ENCODE measurements at regions not wholly inside any gene's neighbourhood (a gene's known extent, or its start where the extent isn't known, plus 50 kb on each side); places are given as distances from the start of the nearest gene placed in this dataset.
"Not testable (repeated sequence)": the region's sequence is repeated elsewhere in the genome, so short reads cannot be mapped to it uniquely, and the experiment has no call there.

DNA sequence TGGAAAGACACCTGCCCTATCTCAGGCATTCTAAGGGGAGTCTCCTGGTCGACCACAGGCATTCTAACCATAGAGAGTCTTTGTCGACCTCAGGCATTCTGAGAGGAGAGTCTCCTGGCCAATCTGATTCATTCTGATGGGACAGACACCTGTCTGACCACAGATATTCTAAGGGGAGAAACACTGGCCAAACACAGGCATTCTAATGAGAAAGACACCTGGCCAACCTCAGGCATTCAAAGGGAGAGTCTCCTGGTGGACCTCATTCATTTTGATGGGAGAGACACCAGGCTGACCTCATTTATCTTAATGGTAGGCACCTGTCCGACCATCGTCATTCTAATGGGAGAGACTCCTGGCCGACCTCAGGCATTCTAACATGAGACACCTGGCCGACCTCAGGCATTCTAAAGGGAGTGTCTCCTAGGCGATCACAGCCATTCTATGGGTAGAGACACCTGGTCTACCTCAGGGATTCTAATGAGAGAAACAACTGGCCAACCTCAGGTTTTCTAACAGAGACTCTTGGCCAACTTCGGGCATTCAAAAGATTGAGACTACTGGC lies 1351.5 kb downstream of the UQCRFS1 start:
- Histone ChIP-seq H3K4me3 (no peak overlapping the region), H3K27ac (no peak overlapping the region), H3K27me3 (ENCODE audit: insufficient read depth in 3 of 3, low read length in 2 of 3) (no peaks in the 10 kb centered on the region), H3K9me3 (peaks cover 20% of the 10 kb centered on the region), H3K4me1 (no peaks in the 10 kb centered on the region), H3K36me3 (ENCODE audit: insufficient read depth in 1 of 2, low read depth in 1 of 2) (no peaks in the 10 kb centered on the region)
- TF ChIP-seq, protein P1, sequence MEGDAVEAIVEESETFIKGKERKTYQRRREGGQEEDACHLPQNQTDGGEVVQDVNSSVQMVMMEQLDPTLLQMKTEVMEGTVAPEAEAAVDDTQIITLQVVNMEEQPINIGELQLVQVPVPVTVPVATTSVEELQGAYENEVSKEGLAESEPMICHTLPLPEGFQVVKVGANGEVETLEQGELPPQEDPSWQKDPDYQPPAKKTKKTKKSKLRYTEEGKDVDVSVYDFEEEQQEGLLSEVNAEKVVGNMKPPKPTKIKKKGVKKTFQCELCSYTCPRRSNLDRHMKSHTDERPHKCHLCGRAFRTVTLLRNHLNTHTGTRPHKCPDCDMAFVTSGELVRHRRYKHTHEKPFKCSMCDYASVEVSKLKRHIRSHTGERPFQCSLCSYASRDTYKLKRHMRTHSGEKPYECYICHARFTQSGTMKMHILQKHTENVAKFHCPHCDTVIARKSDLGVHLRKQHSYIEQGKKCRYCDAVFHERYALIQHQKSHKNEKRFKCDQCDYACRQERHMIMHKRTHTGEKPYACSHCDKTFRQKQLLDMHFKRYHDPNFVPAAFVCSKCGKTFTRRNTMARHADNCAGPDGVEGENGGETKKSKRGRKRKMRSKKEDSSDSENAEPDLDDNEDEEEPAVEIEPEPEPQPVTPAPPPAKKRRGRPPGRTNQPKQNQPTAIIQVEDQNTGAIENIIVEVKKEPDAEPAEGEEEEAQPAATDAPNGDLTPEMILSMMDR (IDR thresholded peaks at IDR 0.05): no peak
- intact Hi-C loops (cut with DNase I): no loop called here
- DNase-seq: no peak
- 77 to 80% (median 80%) methylated on average over 8 of the region's 8 CpGs for WGBS, 3 donors
- no peak for ATAC-seq

DNA sequence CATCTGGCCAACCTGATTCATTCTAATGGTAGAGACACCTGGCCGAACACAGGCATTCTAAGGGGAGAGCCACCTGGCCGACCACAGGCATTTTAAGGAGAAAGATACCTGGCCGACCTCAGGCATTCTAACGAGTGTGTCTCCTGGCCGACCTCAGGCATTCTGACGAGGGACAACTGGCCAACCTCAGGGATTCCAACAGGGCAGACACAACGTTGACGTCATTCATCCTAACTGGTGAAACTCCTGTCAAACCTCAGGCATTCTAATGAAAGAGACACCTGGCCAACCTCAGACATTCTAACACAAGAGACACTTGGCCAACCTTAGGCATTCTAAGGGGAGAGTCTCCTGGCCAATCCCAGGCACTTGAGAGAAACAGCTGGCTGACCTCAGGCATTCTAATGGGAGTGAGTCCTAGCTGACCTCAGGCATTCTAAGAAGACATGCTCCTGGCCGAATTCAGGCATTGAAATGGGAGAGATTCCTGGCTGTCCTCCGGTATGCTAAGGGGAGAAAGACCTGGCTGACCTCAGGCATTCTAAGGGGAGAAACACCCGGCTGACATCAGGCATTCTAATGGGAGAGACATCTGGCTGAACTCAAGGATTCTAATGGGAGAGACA lies 1352.5 kb downstream of the UQCRFS1 start:
- Histone ChIP-seq H3K4me1 (no peaks in the 10 kb centered on the region), H3K27me3 (ENCODE audit: insufficient read depth in 3 of 3, low read length in 2 of 3) (no peaks in the 10 kb centered on the region), H3K9me3 (peaks cover 24% of the 10 kb centered on the region), H3K4me3 (no peak overlapping the region), H3K27ac (no peak overlapping the region), H3K36me3 (ENCODE audit: insufficient read depth in 1 of 2, low read depth in 1 of 2) (no peaks in the 10 kb centered on the region)
- 87 to 90% (median 88%) methylated on average over 11 of the region's 11 CpGs for WGBS, 3 donors
- TF ChIP-seq, protein P1 (IDR thresholded peaks at IDR 0.05): no peak
- ATAC-seq: no peak
- DNase-seq: no peak
- intact Hi-C loops (cut with DNase I): no loop called here

DNA sequence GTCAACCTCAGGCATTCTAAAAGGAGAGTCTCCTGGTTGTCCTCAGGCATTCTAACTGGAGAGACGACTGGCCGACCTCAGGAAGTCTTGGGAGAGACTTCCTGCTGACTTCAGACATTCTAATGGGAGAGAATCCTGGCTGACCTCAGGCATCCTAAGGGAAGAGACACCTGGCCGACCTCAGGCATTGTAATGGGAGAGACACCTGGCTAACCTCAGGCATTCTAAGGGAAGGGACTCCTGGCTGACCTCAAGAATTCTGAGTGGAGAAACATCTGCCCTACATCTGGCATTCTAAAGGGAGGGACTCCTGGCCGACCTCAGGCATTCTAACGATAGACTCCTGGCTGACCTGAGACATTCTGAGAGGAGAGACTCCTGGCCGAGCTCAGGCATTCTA lies 1353.3 kb downstream of the UQCRFS1 start:
- intact Hi-C loops (cut with DNase I): no loop called here
- Histone ChIP-seq H3K27me3 (ENCODE audit: insufficient read depth in 3 of 3, low read length in 2 of 3) (no peaks in the 10 kb centered on the region), H3K9me3 (peaks cover 24% of the 10 kb centered on the region), H3K4me1 (no peaks in the 10 kb centered on the region), H3K36me3 (ENCODE audit: insufficient read depth in 1 of 2, low read depth in 1 of 2) (no peaks in the 10 kb centered on the region), H3K27ac (no peak overlapping the region), H3K4me3 (no peak overlapping the region)
- TF ChIP-seq, protein P1 (IDR thresholded peaks at IDR 0.05): no peak
- ATAC-seq (no peak), DNase-seq (no peak)
- 82 to 91% (median 86%) methylated on average over 6 of the region's 6 CpGs for WGBS, 3 donors

DNA sequence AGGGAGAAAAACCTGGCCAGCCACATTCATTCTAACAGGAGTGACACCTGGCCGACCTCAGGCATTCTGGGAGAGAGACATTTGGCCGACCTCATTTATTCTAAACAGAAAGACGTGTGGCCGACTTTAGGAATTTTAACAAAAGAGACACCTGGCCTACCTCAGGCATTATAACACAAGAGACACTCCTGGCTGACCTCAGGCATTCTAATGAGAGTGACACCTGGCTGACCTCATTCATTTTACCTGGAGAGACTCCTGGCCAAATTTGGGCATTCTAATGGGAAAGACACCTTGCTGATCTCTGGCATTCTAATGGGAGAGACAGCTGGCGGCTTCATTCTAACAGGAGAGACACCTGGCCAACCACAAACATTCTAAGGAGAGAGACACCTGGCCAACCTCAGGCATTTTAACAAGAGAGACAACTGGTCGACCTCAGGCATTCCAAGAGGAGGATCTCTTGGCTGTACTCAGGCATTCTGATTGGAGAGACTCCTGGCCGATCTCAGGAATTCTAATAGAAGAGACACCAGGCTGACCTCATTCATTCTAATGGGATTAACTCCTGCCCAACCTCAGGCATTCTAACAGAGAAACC lies 1353.9 kb downstream of the UQCRFS1 start:
- H3K9me3 ChIP-seq: peaks cover 24% of the 10 kb centered on the region
- no peaks in the 10 kb centered on the region for H3K36me3 ChIP-seq (ENCODE audit: insufficient read depth in 1 of 2, low read depth in 1 of 2)
- ATAC-seq (no peak), DNase-seq (no peak)
- whole genome bisulfite sequencing, 3 donors: 73 to 83% (median 82%) methylated on average over 7 of the region's 7 CpGs
- no peak overlapping the region for H3K4me3 ChIP-seq
- no peak overlapping the region for H3K27ac ChIP-seq
- no peaks in the 10 kb centered on the region for H3K4me1 ChIP-seq
- H3K27me3 ChIP-seq (ENCODE audit: insufficient read depth in 3 of 3, low read length in 2 of 3): no peaks in the 10 kb centered on the region
- intact Hi-C loops (cut with DNase I): no loop called here
- TF ChIP-seq, protein P1 (IDR thresholded peaks at IDR 0.05): no peak

DNA sequence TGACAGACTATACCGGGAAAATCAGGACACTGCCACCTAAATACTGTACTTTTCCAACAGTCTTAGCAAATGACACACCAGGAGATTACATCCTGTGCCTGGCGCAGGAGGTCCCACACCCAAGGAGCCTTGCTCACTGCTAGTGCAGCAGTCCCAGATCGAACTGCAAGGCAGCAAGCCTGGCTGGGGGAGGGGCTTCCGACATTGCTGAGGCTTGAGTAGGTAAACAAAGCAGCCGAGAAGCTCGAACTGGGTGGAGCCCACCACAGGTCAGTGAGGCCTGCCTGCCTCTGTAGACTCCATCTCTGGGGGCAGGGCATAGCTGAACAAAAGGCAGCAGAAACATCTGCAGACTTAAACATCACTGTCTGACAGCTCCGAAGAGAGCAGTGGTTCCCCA lies 1360.0 kb downstream of the UQCRFS1 start:
- H3K4me1 ChIP-seq; H3K27me3 ChIP-seq (ENCODE audit: insufficient read depth in 3 of 3, low read length in 2 of 3); H3K36me3 ChIP-seq (ENCODE audit: insufficient read depth in 1 of 2, low read depth in 1 of 2); intact Hi-C loops (cut with DNase I); ATAC-seq; DNase-seq; H3K27ac ChIP-seq; H3K4me3 ChIP-seq: not testable (repeated sequence)
- WGBS, 3 donors: 79 to 91% (median 83%) methylated on average over 7 of the region's 7 CpGs
- peaks cover 12% of the 10 kb centered on the region for H3K9me3 ChIP-seq

Measured in psoas muscle (tissue), 7 donors.